Tibial nerve (tissue), 4 donors: ENCODE measurements at regions not wholly inside any gene's neighbourhood (a gene's known extent, or its start where the extent isn't known, plus 50 kb on each side); places are given as distances from the start of the nearest gene placed in this dataset.

Experiments used
- DNase-seq, 2 donors: peaks; one replicate each; pipeline ENCODE4 v3.0.0-alpha.2; 2019; ENCODE audit warnings: low spot score in 2 of 2
- H3K27ac ChIP-seq, 4 donors: fragments of 200-600 bp; sonication (generic) in 3 of 4; one replicate each; pipeline ENCODE4 v1.5.1; 2017 to 2019; ENCODE audit warnings: mild to moderate bottlenecking in 1 of 4
- H3K27me3 ChIP-seq, 2 donors: fragments of 200-600 bp; sonication (generic) in 1 of 2; one replicate each; pipeline versions ENCODE4 v1.5.1 to v1.6.0; 2017 to 2019
- H3K36me3 ChIP-seq, 3 donors: fragments of 200-600 bp; sonication (generic); one replicate each; pipeline ENCODE4 v1.5.1; 2018 to 2019
- H3K4me1 ChIP-seq, 4 donors: fragments of 200-600 bp; sonication (generic) in 3 of 4; one replicate each; pipeline ENCODE4 v1.5.1; 2017 to 2019
- H3K4me3 ChIP-seq, 4 donors: fragments of 200-600 bp; sonication (generic) in 3 of 4; one replicate each; pipeline ENCODE4 v1.5.1; 2017 to 2019; ENCODE audit warnings: mild to moderate bottlenecking in 1 of 4, moderate library complexity in 1 of 4
- H3K9me3 ChIP-seq, 4 donors: fragments of 200-600 bp; sonication (generic) in 3 of 4; one replicate each; pipeline ENCODE4 v1.5.1; 2017 to 2019
- EP300 ChIP-seq, 2 donors: sonication (generic); formaldehyde crosslinking; IDR thresholded peaks; one replicate each; pipeline ENCODE4 v1.6.1; 2017; ENCODE audit warnings: antibody characterized with exemption in 2 of 2, mild to moderate bottlenecking in 1 of 2
- POLR2A ChIP-seq, 2 donors: fragments of 450-650 bp; IDR thresholded peaks; one replicate each; pipeline ENCODE4 v1.6.1; 2017; ENCODE audit warnings: antibody characterized with exemption in 2 of 2, mild to moderate bottlenecking in 2 of 2, moderate library complexity in 2 of 2
- WGBS, 2 donors: methylation state at CpG; one replicate each; pipeline ENCODE4 v1.1.5; 2018; 5-methylcytosine and 5-hydroxymethylcytosine counted together
- TF ChIP-seq, protein P1 (sequence below), 5 experiments: fragments of 200-600 bp in 3 of 5; fragments of 450-650 bp in 2 of 5; sonication (generic) in 3 of 5; IDR thresholded peaks; one replicate each; pipeline ENCODE4 v1.5.1; 2016 to 2019; ENCODE audit warnings: antibody characterized with exemption in 5 of 5, mild to moderate bottlenecking in 3 of 5, moderate library complexity in 2 of 5

GRCh38 chr2:155356250-155356649 lies 657.8 kb downstream of the KCNJ3 start:
- Histone ChIP-seq H3K27me3 (no peaks in the 10 kb centered on the region), H3K9me3 (peaks cover 0 to 18% (median 0%) of the 10 kb centered on the region in 4 donors), H3K27ac (no peak overlapping the region), H3K4me1 (no peaks in the 10 kb centered on the region), H3K36me3 (no peaks in the 10 kb centered on the region), H3K4me3 (no peak overlapping the region)
- 88 to 92% methylated on average over 1 of the region's 1 CpG for WGBS, 2 donors
- TF ChIP-seq EP300 (IDR thresholded peaks at IDR 0.05): no peak
- TF ChIP-seq POLR2A (IDR thresholded peaks at IDR 0.05): no peak
- TF ChIP-seq, protein P1, sequence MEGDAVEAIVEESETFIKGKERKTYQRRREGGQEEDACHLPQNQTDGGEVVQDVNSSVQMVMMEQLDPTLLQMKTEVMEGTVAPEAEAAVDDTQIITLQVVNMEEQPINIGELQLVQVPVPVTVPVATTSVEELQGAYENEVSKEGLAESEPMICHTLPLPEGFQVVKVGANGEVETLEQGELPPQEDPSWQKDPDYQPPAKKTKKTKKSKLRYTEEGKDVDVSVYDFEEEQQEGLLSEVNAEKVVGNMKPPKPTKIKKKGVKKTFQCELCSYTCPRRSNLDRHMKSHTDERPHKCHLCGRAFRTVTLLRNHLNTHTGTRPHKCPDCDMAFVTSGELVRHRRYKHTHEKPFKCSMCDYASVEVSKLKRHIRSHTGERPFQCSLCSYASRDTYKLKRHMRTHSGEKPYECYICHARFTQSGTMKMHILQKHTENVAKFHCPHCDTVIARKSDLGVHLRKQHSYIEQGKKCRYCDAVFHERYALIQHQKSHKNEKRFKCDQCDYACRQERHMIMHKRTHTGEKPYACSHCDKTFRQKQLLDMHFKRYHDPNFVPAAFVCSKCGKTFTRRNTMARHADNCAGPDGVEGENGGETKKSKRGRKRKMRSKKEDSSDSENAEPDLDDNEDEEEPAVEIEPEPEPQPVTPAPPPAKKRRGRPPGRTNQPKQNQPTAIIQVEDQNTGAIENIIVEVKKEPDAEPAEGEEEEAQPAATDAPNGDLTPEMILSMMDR (IDR thresholded peaks at IDR 0.05): no peak
- no peak for DNase-seq

DNA sequence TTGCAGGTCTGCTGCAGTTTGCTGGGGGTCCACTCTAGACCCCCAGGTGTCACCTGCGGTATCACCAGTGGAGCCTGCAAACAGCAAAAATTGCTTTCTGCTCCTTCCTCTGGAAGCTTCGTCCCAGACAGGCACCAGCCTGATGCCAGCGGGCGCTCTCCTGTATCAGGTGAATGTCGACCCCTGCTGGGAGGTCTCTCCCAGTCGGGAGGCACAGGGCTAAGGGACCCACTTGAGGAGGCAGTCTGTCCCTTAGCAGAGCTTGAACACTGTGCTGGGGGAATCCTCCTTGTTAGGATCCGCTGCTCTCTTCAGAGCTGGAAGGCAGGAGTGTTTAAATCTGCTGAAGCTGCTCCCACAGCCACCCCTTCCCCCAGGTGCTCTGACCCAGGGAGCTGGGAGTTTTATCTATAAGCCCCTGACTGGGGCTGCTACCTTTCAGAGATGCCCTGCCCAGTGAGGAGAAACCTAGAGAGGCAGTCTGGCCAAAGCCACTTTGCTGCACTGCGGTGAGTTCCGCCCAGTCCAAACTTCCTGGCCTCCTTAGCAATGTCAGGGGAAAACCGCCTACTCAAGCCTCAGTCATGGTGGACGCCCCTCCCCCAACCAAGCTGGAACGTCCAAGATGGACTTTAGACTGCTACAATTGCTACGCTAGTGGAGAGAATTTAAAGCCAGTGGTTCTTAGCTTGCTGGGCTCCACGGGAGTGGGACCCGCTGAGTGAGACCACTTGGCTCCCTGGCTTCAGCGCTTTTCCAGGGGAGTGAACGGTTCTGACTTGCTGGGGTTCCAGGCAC lies 652.5 kb downstream of the KCNJ3 start:
- H3K4me1 ChIP-seq: no peaks in the 10 kb centered on the region
- H3K27ac ChIP-seq: no peak overlapping the region
- no peak for DNase-seq
- H3K36me3 ChIP-seq: no peaks in the 10 kb centered on the region
- H3K27me3 ChIP-seq: no peaks in the 10 kb centered on the region
- peaks cover 0 to 12% (median 0%) of the 10 kb centered on the region in 4 donors for H3K9me3 ChIP-seq
- WGBS, 2 donors: 79 to 85% methylated on average over 16 to 17 of the region's 17 CpGs
- no peak overlapping the region for H3K4me3 ChIP-seq
- TF ChIP-seq EP300 (IDR thresholded peaks at IDR 0.05) (no peak), POLR2A (IDR thresholded peaks at IDR 0.05) (no peak)
- TF ChIP-seq, protein P1 (IDR thresholded peaks at IDR 0.05): no peak

DNA sequence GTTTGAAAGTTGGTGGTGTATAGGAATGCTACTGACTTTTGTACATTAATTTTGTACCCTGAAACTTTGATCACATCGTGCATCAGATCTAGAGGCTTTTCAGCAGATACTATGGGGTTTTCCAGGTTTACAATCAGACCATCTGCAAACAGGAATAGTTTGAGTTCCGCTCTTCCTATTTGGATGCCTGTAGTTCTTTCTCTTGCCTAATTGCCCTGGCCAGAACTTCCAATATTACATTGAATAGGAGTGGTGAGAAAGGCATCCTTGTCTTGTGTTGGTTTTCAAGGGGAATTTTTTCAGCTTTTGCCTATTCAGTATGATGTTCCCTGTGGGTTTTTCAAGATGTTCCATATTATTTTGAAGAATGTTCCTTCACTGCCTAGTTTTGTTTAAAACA lies 633.5 kb downstream of the KCNJ3 start:
- H3K4me3 ChIP-seq: no peak overlapping the region
- H3K4me1 ChIP-seq: no peaks in the 10 kb centered on the region
- 83 to 95% methylated on average over 2 of the region's 2 CpGs for WGBS, 2 donors
- no peaks in the 10 kb centered on the region for H3K36me3 ChIP-seq
- H3K27ac ChIP-seq: no peak overlapping the region
- no peak for DNase-seq
- no peaks in the 10 kb centered on the region for H3K27me3 ChIP-seq
- TF ChIP-seq, protein P1 (IDR thresholded peaks at IDR 0.05): no peak
- TF ChIP-seq EP300 (IDR thresholded peaks at IDR 0.05) (no peak), POLR2A (IDR thresholded peaks at IDR 0.05) (no peak)
- H3K9me3 ChIP-seq: no peaks in the 10 kb centered on the region

DNA sequence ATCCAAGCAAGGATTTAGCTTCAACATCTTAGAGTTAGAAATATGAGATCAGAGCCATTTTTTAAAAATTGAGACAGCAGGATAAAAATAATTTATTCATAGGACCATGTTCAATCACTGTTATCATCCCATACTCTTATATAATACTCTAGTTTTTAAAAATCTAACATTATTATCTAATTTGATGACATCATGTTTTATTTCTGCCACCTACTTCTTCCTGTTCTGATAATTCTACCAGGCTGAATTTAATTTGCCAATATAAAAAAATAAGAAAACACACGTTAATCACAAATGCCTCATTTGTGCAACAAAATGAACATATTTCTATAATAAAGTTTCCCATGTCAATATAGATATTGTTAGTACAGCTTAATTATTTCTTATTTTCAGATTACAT lies 621.7 kb downstream of the KCNJ3 start:
- no peak overlapping the region for H3K4me3 ChIP-seq

GRCh38 chr2:155318710-155319109 lies 620.2 kb downstream of the KCNJ3 start:
- Histone ChIP-seq H3K27me3 (no peaks in the 10 kb centered on the region), H3K9me3 (no peaks in the 10 kb centered on the region), H3K4me3 (no peak overlapping the region), H3K27ac (no peak overlapping the region), H3K36me3 (no peaks in the 10 kb centered on the region), H3K4me1 (no peaks in the 10 kb centered on the region)
- TF ChIP-seq, protein P1 (IDR thresholded peaks at IDR 0.05): no peak
- TF ChIP-seq EP300 (IDR thresholded peaks at IDR 0.05): no peak
- no peak for TF ChIP-seq POLR2A (IDR thresholded peaks at IDR 0.05)
- DNase-seq: no peak
- WGBS, 2 donors: 85 to 91% methylated on average over 2 of the region's 2 CpGs

More for the DNA sequence above, 621.7 kb downstream of the KCNJ3 start:
- 77 to 80% methylated on average over 1 of the region's 1 CpG for WGBS, 2 donors
- no peak for DNase-seq
- Histone ChIP-seq H3K27me3 (no peaks in the 10 kb centered on the region), H3K4me1 (no peaks in the 10 kb centered on the region), H3K9me3 (no peaks in the 10 kb centered on the region), H3K36me3 (no peaks in the 10 kb centered on the region), H3K27ac (no peak overlapping the region)
- TF ChIP-seq EP300 (IDR thresholded peaks at IDR 0.05) (no peak), POLR2A (IDR thresholded peaks at IDR 0.05) (no peak)
- TF ChIP-seq, protein P1 (IDR thresholded peaks at IDR 0.05): no peak
